ENCODE measurements at regions not wholly inside any gene's neighbourhood (a gene's known extent, or its start where the extent isn't known, plus 50 kb on each side); places are given as distances from the start of the nearest gene placed in this dataset.

- no peak for TF ChIP-seq CTCF (IDR thresholded peaks at IDR 0.05 in 2 of 3, conservative IDR thresholded peaks at IDR 0.05 in 1 of 3; ENCODE audit: insufficient read depth in 2 of 3, low read depth in 1 of 3, low read length in 3 of 3)
- TF ChIP-seq MAZ (CRISPR knock-in tag; conservative IDR thresholded peaks at IDR 0.05 in 1 of 2, IDR thresholded peaks at IDR 0.05 in 1 of 2), result no peak
- no peak for TF ChIP-seq POLR3A (IDR thresholded peaks at IDR 0.05; ENCODE audit: borderline replicate concordance, extremely low read depth, insufficient read depth, insufficient read length)
These were observed 411.9 kb downstream of the TFEC start for GRCh38 chr7:115618676-115619075.
